Keratinocyte (primary cell): ENCODE measurements at regions not wholly inside any gene's neighbourhood (a gene's known extent, or its start where the extent isn't known, plus 50 kb on each side); places are given as distances from the start of the nearest gene placed in this dataset.

ENCODE experiments used
- EZH2 ChIP-seq: IDR thresholded peaks from one replicate; pipeline ENCODE4 v1.6.1; 2012; ENCODE audit warnings: inconsistent platforms, mild to moderate bottlenecking, low read length, moderate library complexity
- TF ChIP-seq, protein P1 (sequence below), 3 experiments: IDR thresholded peaks in 1 of 3; conservative IDR thresholded peaks in 1 of 3; optimal IDR thresholded peaks in 1 of 3; 2 replicates in 2 of 3; 3 replicates in 1 of 3; pipeline versions ENCODE3 to v1.5.1; 2011; ENCODE audit warnings: low read length in 3 of 3, mild to moderate bottlenecking in 3 of 3, moderate library complexity in 2 of 3, control low read depth in 1 of 3, inconsistent platforms in 1 of 3; ENCODE audit not compliant: insufficient read depth in 2 of 3; ENCODE audit errors: extremely low read depth in 1 of 3

DNA sequence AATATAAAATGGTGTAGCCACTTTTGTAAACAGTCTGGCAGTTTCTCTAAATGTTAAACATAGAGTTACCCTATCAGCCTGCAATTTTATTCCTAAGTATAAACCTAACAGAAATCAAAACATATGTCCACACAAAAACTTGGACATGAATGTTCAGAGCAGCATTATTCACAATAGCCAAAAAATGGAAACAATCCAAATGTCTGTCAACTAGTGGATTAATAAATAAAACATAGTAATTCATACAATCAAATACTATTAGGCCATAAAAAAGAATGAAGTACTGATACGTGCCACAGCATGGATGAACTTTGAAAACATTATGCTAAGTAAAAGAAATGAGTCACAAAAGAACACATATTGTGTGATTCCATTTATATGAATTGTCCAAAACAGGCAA, 196.5 kb downstream of the NUAK1 start:
- TF ChIP-seq, protein P1, sequence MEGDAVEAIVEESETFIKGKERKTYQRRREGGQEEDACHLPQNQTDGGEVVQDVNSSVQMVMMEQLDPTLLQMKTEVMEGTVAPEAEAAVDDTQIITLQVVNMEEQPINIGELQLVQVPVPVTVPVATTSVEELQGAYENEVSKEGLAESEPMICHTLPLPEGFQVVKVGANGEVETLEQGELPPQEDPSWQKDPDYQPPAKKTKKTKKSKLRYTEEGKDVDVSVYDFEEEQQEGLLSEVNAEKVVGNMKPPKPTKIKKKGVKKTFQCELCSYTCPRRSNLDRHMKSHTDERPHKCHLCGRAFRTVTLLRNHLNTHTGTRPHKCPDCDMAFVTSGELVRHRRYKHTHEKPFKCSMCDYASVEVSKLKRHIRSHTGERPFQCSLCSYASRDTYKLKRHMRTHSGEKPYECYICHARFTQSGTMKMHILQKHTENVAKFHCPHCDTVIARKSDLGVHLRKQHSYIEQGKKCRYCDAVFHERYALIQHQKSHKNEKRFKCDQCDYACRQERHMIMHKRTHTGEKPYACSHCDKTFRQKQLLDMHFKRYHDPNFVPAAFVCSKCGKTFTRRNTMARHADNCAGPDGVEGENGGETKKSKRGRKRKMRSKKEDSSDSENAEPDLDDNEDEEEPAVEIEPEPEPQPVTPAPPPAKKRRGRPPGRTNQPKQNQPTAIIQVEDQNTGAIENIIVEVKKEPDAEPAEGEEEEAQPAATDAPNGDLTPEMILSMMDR (optimal IDR thresholded peaks at IDR 0.05 in 1 of 3, IDR thresholded peaks at IDR 0.05 in 1 of 3, conservative IDR thresholded peaks at IDR 0.05 in 1 of 3; ENCODE audit: extremely low read depth in 1 of 3, insufficient read depth in 2 of 3, low read length in 3 of 3), result no peak
- TF ChIP-seq EZH2, result no peak
